ENCODE measurements at regions not wholly inside any gene's neighbourhood (a gene's known extent, or its start where the extent isn't known, plus 50 kb on each side); places are given as distances from the start of the nearest gene placed in this dataset.

- no peak for DNase-seq (ENCODE audit: low read depth)
- TF ChIP-seq, protein P1, sequence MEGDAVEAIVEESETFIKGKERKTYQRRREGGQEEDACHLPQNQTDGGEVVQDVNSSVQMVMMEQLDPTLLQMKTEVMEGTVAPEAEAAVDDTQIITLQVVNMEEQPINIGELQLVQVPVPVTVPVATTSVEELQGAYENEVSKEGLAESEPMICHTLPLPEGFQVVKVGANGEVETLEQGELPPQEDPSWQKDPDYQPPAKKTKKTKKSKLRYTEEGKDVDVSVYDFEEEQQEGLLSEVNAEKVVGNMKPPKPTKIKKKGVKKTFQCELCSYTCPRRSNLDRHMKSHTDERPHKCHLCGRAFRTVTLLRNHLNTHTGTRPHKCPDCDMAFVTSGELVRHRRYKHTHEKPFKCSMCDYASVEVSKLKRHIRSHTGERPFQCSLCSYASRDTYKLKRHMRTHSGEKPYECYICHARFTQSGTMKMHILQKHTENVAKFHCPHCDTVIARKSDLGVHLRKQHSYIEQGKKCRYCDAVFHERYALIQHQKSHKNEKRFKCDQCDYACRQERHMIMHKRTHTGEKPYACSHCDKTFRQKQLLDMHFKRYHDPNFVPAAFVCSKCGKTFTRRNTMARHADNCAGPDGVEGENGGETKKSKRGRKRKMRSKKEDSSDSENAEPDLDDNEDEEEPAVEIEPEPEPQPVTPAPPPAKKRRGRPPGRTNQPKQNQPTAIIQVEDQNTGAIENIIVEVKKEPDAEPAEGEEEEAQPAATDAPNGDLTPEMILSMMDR (IDR thresholded peaks at IDR 0.05; ENCODE audit: low read depth, low read length, missing control alignments), result no peak
- in situ Hi-C loops (cut with HindIII; ENCODE audit: low sequenced_read_pairs), result no loop called here
- no peak overlapping the region for H3K4me3 ChIP-seq (ENCODE audit: low read depth, low read length)
Observed at GRCh38 chr21:27171707-27172106, 204.8 kb upstream of the ADAMTS5 start.

GRCh38 chr21:27168084-27168483 lies 201.2 kb upstream of the ADAMTS5 start:
- in situ Hi-C loops (cut with HindIII; ENCODE audit: low sequenced_read_pairs), result no loop called here
- TF ChIP-seq, protein P1 (IDR thresholded peaks at IDR 0.05; ENCODE audit: low read depth, low read length, missing control alignments), result no peak
- DNase-seq (ENCODE audit: low read depth), result no peak

GRCh38 chr21:27164208-27165177 lies 197.6 kb upstream of the ADAMTS5 start:
- in situ Hi-C loops (cut with HindIII; ENCODE audit: low sequenced_read_pairs), result no loop called here
- no peak overlapping the region for H3K4me3 ChIP-seq (ENCODE audit: low read depth, low read length)
- DNase-seq (ENCODE audit: low read depth), result no peak
- TF ChIP-seq, protein P1 (IDR thresholded peaks at IDR 0.05; ENCODE audit: low read depth, low read length, missing control alignments), result no peak

More at GRCh38 chr21:27168084-27168483, 201.2 kb upstream of the ADAMTS5 start:
- no peak overlapping the region for H3K4me3 ChIP-seq (ENCODE audit: low read depth, low read length)

DNA sequence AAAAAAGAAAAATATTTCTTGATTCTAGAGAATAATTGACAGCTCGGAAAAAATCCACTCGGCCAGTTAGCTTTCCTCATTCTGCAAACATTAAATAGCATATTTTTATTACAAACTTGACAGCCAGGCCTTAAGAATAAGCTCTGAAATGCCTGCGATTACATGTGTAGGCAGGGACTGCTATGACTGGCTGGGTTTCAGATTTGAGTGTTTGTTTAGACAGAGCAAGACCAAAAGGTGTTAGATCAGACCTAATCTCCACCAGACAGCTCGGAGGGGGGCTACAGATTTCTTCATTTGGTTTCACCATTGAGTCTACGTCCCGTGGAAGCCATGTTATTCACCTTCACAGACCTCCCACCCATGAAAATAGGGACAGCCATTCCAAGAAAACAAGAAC lies 192.1 kb upstream of the ADAMTS5 start:
- in situ Hi-C loops (cut with HindIII; ENCODE audit: low sequenced_read_pairs), result no loop called here
- TF ChIP-seq, protein P1 (IDR thresholded peaks at IDR 0.05; ENCODE audit: low read depth, low read length, missing control alignments), result no peak

DNA sequence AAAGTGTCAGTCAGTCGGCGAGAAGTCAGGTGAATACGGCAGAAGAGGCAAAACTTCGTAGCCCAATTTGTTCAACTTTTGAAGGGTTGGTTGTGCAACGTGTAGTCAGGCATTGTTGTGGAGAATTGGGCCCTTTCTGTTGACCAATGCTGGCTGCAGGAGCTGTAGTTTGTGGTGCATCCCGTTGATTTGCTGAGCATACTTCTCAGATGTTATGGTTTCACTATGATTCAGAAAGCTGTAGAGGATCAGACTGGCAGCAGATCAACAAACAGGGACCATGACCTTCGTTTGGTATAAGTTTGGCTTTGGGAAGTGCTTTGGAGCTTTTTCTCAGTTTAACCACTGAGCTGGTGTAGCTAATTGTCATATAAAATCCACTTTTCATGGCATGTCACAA lies 190.2 kb upstream of the ADAMTS5 start:
- TF ChIP-seq, protein P1 (IDR thresholded peaks at IDR 0.05; ENCODE audit: low read depth, low read length, missing control alignments), result no peak
- no peak for DNase-seq (ENCODE audit: low read depth)
- H3K4me3 ChIP-seq (ENCODE audit: low read depth, low read length), result no peak overlapping the region
- in situ Hi-C loops (cut with HindIII; ENCODE audit: low sequenced_read_pairs), result no loop called here

More for the DNA sequence above, 192.1 kb upstream of the ADAMTS5 start:
- DNase-seq (ENCODE audit: low read depth), result no peak
- no peak overlapping the region for H3K4me3 ChIP-seq (ENCODE audit: low read depth, low read length)

GRCh38 chr21:27156666-27157065 lies 189.8 kb upstream of the ADAMTS5 start:
- in situ Hi-C loops (cut with HindIII; ENCODE audit: low sequenced_read_pairs), result no loop called here
- no peak overlapping the region for H3K4me3 ChIP-seq (ENCODE audit: low read depth, low read length)
- DNase-seq (ENCODE audit: low read depth), result no peak
- TF ChIP-seq, protein P1 (IDR thresholded peaks at IDR 0.05; ENCODE audit: low read depth, low read length, missing control alignments), result no peak

Measured in astrocyte of the cerebellum (primary cell).